AG04450 (cell line): ENCODE measurements at regions not wholly inside any gene's neighbourhood (a gene's known extent, or its start where the extent isn't known, plus 50 kb on each side); places are given as distances from the start of the nearest gene placed in this dataset.

Experiments used
- CTCF ChIA-PET: fragments of 300-600, 350-600 bp; formaldehyde crosslinking; extraction: SDS; loops from one replicate; lab custom pipeline; 2022; ENCODE audit warnings: antibody characterized with exemption, inconsistent platforms; lab: Charles Lee
- POLR2A ChIA-PET: fragments of 350-600 bp; formaldehyde crosslinking; extraction: SDS; loops from one replicate; lab custom pipeline; 2021; ENCODE audit warnings: antibody characterized with exemption, inconsistent platforms; lab: Yijun Ruan, JAX
- DNase-seq: peaks from one replicate; pipeline ENCODE4 v3.0.0-alpha.2; 2011; ENCODE audit warnings: low read depth, low spot score
- H3K27ac ChIP-seq: one replicate; pipeline ENCODE4 v1.5.1; 2012; ENCODE audit warnings: low read depth, low read length, control low read depth
- H3K27me3 ChIP-seq: one replicate; pipeline ENCODE4 v1.6.0; 2012; ENCODE audit warnings: low read length; ENCODE audit not compliant: control insufficient read depth, insufficient read depth
- H3K4me3 ChIP-seq: 2 replicates; pipeline ENCODE4 v1.5.1; 2011; ENCODE audit warnings: mild to moderate bottlenecking, low read depth, low read length, control low read depth
- H3K9me3 ChIP-seq: 2 replicates; pipeline ENCODE4 v1.5.1; 2012; ENCODE audit warnings: low read length; ENCODE audit not compliant: control insufficient read depth, insufficient read depth
- CTCF ChIP-seq: IDR thresholded peaks from 2 replicates; pipeline ENCODE4 v1.5.1; 2011; ENCODE audit warnings: low read depth, low read length, control low read depth, inconsistent platforms

- Histone ChIP-seq H3K4me3 (no peak overlapping the region), H3K27me3 (no peaks in the 10 kb centered on the region), H3K27ac (no peak overlapping the region), H3K9me3 (no peaks in the 10 kb centered on the region)
- ChIA-PET POLR2A (no interaction called here), CTCF (interaction anchor here (1.9 kb wide), 1 partner anchor 22 kb away, joined by 7 read pairs; no protein-coding TSS in a partner anchor)
- DNase-seq = no peak
- TF ChIP-seq CTCF = no peak
These were observed 315.3 kb upstream of the HS3ST1 start for GRCh38 chr4:11743976-11744375.

GRCh38 chr4:11743236-11743635, 314.5 kb upstream of the HS3ST1 start:
- no peaks in the 10 kb centered on the region for H3K27me3 ChIP-seq
- ChIA-PET CTCF (no interaction called here), POLR2A (no interaction called here)
- DNase-seq = no peak
- no peak overlapping the region for H3K4me3 ChIP-seq
- no peak for TF ChIP-seq CTCF
- peaks cover 3% of the 10 kb centered on the region for H3K9me3 ChIP-seq
- no peak overlapping the region for H3K27ac ChIP-seq

- Histone ChIP-seq H3K27me3 (no peaks in the 10 kb centered on the region), H3K27ac (no peak overlapping the region), H3K9me3 (peaks cover 6% of the 10 kb centered on the region), H3K4me3 (no peak overlapping the region)
- no peak for TF ChIP-seq CTCF
- CTCF ChIA-PET = interaction anchor here (1.0 to 1.6 kb wide), 2 partner anchors 24 to 1187 kb away, joined by 4 to 5 read pairs; no protein-coding TSS in a partner anchor
- DNase-seq = no peak
- POLR2A ChIA-PET = no interaction called here
These were observed 312.5 kb upstream of the HS3ST1 start for GRCh38 chr4:11741190-11741652.

- Histone ChIP-seq H3K4me3 (no peak overlapping the region), H3K27ac (no peak overlapping the region), H3K27me3 (no peaks in the 10 kb centered on the region), H3K9me3 (peaks cover 6% of the 10 kb centered on the region)
- ChIA-PET POLR2A (no interaction called here), CTCF (no interaction called here)
- no peak for DNase-seq
- no peak for TF ChIP-seq CTCF
These were observed 311.3 kb upstream of the HS3ST1 start for GRCh38 chr4:11739992-11740391.

GRCh38 chr4:11736978-11737377, 308.3 kb upstream of the HS3ST1 start:
- POLR2A ChIA-PET = no interaction called here
- Histone ChIP-seq H3K27ac (no peak overlapping the region), H3K4me3 (no peak overlapping the region), H3K9me3 (peaks cover 6% of the 10 kb centered on the region), H3K27me3 (no peaks in the 10 kb centered on the region)
- no peak for TF ChIP-seq CTCF
- CTCF ChIA-PET = no interaction called here
- no peak for DNase-seq
